ENCODE measurements at regions not wholly inside any gene's neighbourhood (a gene's known extent, or its start where the extent isn't known, plus 50 kb on each side); places are given as distances from the start of the nearest gene placed in this dataset.

DNA sequence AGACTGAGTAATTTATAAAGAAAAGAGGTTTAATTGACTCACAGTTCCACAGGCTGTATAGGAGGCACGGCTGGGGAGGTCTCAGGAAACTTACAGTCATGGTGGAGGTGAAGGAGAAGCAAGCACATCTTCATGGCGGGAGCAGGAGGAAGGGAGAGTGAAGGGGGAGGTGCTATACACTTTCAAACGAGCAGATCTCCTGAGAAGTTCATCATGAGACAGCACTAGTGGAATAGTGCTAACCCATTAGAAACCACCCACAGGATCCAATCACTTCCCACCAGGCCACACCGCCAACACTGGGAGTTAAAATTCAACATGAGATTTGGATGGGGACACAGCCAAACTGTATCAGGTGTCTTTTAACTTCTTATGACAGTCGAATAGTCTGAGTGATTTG lies 1459.3 kb upstream of the ACO1 start:
- Histone ChIP-seq H3K4me2 (ENCODE audit: low read length) (no peak overlapping the region), H2AFZ (ENCODE audit: insufficient read depth, low read length, poor library complexity) (no peak overlapping the region), H3K79me2 (ENCODE audit: control insufficient read depth, insufficient read depth, low read length, poor library complexity) (no peaks in the 10 kb centered on the region)

GRCh38 chr9:30925635-30926034 lies 1458.8 kb upstream of the ACO1 start:
- Histone ChIP-seq H3K23ac (ENCODE audit: low read length) (no peak overlapping the region), H2BK120ac (ENCODE audit: insufficient read depth, low read length, poor library complexity) (no peak overlapping the region), H3K9me3 (ENCODE audit: insufficient read depth, low read depth, low read length) (no peaks in the 10 kb centered on the region), H4K8ac (ENCODE audit: low read depth, low read length) (no peak overlapping the region), H3K36me3 (ENCODE audit: control insufficient read depth in 1 of 2, insufficient read depth in 2 of 2, low read length in 2 of 2) (no peaks in the 10 kb centered on the region), H3K9ac (ENCODE audit: low read length) (no peak overlapping the region), H2BK12ac (ENCODE audit: low read length) (no peak overlapping the region), H3K79me2 (ENCODE audit: control insufficient read depth, insufficient read depth, low read length, poor library complexity) (no peaks in the 10 kb centered on the region), H3K79me1 (ENCODE audit: low read length) (no peaks in the 10 kb centered on the region), H2AK5ac (ENCODE audit: low read length) (no peak overlapping the region), H2BK5ac (ENCODE audit: low read depth, low read length, poor library complexity) (no peak overlapping the region), H3K27ac (ENCODE audit: low read depth, low read length) (no peak overlapping the region), H3K4me3 (ENCODE audit: low read depth, low read length) (no peak overlapping the region), H3K4me2 (ENCODE audit: low read length) (no peak overlapping the region), H3K18ac (ENCODE audit: low read length) (no peak overlapping the region), H3K14ac (ENCODE audit: low read length) (no peak overlapping the region), H3K4me1 (ENCODE audit: control insufficient read depth in 1 of 2, insufficient read depth in 2 of 2, low read length in 2 of 2) (no peaks in the 10 kb centered on the region), H4K12ac (ENCODE audit: low read depth, low read length) (no peak overlapping the region), H2AFZ (ENCODE audit: insufficient read depth, low read length, poor library complexity) (no peak overlapping the region), H3K4ac (ENCODE audit: low read depth, low read length) (no peak overlapping the region), H3K27me3 (ENCODE audit: insufficient read depth, low read length) (no peaks in the 10 kb centered on the region), H4K91ac (ENCODE audit: low read depth, low read length) (no peak overlapping the region)
- DNase-seq, result no peak
- no CpG with 5 or more reads among the region's 2 CpGs for WGBS (ENCODE audit: extremely low coverage, insufficient coverage, insufficient read length)

More for the DNA sequence above, 1459.3 kb upstream of the ACO1 start:
- no peak overlapping the region for H3K23ac ChIP-seq (ENCODE audit: low read length)
- H3K4ac ChIP-seq (ENCODE audit: low read depth, low read length), result no peak overlapping the region
- no peaks in the 10 kb centered on the region for H3K9me3 ChIP-seq (ENCODE audit: insufficient read depth, low read depth, low read length)
- H2BK120ac ChIP-seq (ENCODE audit: insufficient read depth, low read length, poor library complexity), result no peak overlapping the region
- no peak overlapping the region for H3K14ac ChIP-seq (ENCODE audit: low read length)
- H3K27me3 ChIP-seq (ENCODE audit: insufficient read depth, low read length), result no peaks in the 10 kb centered on the region
- no peak overlapping the region for H4K8ac ChIP-seq (ENCODE audit: low read depth, low read length)
- H2BK12ac ChIP-seq (ENCODE audit: low read length), result no peak overlapping the region
- no peaks in the 10 kb centered on the region for H3K4me1 ChIP-seq (ENCODE audit: control insufficient read depth in 1 of 2, insufficient read depth in 2 of 2, low read length in 2 of 2)
- H2BK5ac ChIP-seq (ENCODE audit: low read depth, low read length, poor library complexity), result no peak overlapping the region
- DNase-seq, result no peak
- H3K27ac ChIP-seq (ENCODE audit: low read depth, low read length), result no peak overlapping the region
- H4K12ac ChIP-seq (ENCODE audit: low read depth, low read length), result no peak overlapping the region
- H3K79me1 ChIP-seq (ENCODE audit: low read length), result no peaks in the 10 kb centered on the region
- no CpG with 5 or more reads among the region's 5 CpGs for WGBS (ENCODE audit: extremely low coverage, insufficient coverage, insufficient read length)
- peak overlapping the region; percentile 14 for H4K91ac ChIP-seq (ENCODE audit: low read depth, low read length)
- H3K4me3 ChIP-seq (ENCODE audit: low read depth, low read length), result no peak overlapping the region
- no peak overlapping the region for H3K18ac ChIP-seq (ENCODE audit: low read length)
- H3K36me3 ChIP-seq (ENCODE audit: control insufficient read depth in 1 of 2, insufficient read depth in 2 of 2, low read length in 2 of 2), result no peaks in the 10 kb centered on the region
- H2AK5ac ChIP-seq (ENCODE audit: low read length), result no peak overlapping the region
- H3K9ac ChIP-seq (ENCODE audit: low read length), result no peak overlapping the region

GRCh38 chr9:30928045-30928444 lies 1456.4 kb upstream of the ACO1 start:
- Histone ChIP-seq H2BK12ac (ENCODE audit: low read length) (no peak overlapping the region), H4K8ac (ENCODE audit: low read depth, low read length) (no peak overlapping the region), H3K27me3 (ENCODE audit: insufficient read depth, low read length) (no peaks in the 10 kb centered on the region), H2AK5ac (ENCODE audit: low read length) (no peak overlapping the region), H3K9ac (ENCODE audit: low read length) (no peak overlapping the region), H3K23ac (ENCODE audit: low read length) (no peak overlapping the region), H3K4me1 (ENCODE audit: control insufficient read depth in 1 of 2, insufficient read depth in 2 of 2, low read length in 2 of 2) (no peaks in the 10 kb centered on the region), H4K12ac (ENCODE audit: low read depth, low read length) (no peak overlapping the region), H3K14ac (ENCODE audit: low read length) (no peak overlapping the region), H2BK5ac (ENCODE audit: low read depth, low read length, poor library complexity) (no peak overlapping the region), H3K4me2 (ENCODE audit: low read length) (no peak overlapping the region), H3K79me1 (ENCODE audit: low read length) (no peaks in the 10 kb centered on the region), H3K4me3 (ENCODE audit: low read depth, low read length) (no peak overlapping the region), H3K18ac (ENCODE audit: low read length) (no peak overlapping the region), H3K36me3 (ENCODE audit: control insufficient read depth in 1 of 2, insufficient read depth in 2 of 2, low read length in 2 of 2) (no peaks in the 10 kb centered on the region), H4K91ac (ENCODE audit: low read depth, low read length) (no peak overlapping the region), H3K27ac (ENCODE audit: low read depth, low read length) (no peak overlapping the region), H3K4ac (ENCODE audit: low read depth, low read length) (no peak overlapping the region), H2BK120ac (ENCODE audit: insufficient read depth, low read length, poor library complexity) (no peak overlapping the region), H3K9me3 (ENCODE audit: insufficient read depth, low read depth, low read length) (no peaks in the 10 kb centered on the region), H3K79me2 (ENCODE audit: control insufficient read depth, insufficient read depth, low read length, poor library complexity) (no peaks in the 10 kb centered on the region), H2AFZ (ENCODE audit: insufficient read depth, low read length, poor library complexity) (no peak overlapping the region)
- DNase-seq, result no peak
- WGBS (ENCODE audit: extremely low coverage, insufficient coverage, insufficient read length), result no CpG with 5 or more reads among the region's 4 CpGs

DNA sequence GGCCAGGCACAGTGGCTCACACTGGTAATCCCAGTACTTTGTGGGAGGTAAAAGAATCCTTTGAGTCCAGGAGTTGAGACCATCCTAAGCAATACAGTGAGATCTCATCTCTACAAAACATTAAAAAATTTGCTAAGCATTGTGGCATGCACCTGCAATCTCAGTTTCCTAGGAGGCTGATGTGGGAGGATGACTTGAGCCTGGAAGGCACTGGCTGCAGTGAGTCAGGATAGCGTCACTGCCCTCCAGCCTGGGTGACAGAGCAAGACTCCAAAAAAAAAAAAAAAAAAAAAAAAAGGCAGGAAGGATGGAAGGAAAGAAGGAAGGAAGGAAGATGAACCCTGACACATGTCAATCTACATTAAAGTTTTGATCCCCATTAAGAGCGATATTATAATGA lies 1452.2 kb upstream of the ACO1 start:
- Histone ChIP-seq H3K4ac (ENCODE audit: low read depth, low read length) (no peak overlapping the region), H3K4me3 (ENCODE audit: low read depth, low read length) (no peak overlapping the region), H3K9me3 (ENCODE audit: insufficient read depth, low read depth, low read length) (no peaks in the 10 kb centered on the region), H3K4me1 (ENCODE audit: control insufficient read depth in 1 of 2, insufficient read depth in 2 of 2, low read length in 2 of 2) (no peaks in the 10 kb centered on the region), H3K27me3 (ENCODE audit: insufficient read depth, low read length) (no peaks in the 10 kb centered on the region), H3K9ac (ENCODE audit: low read length) (no peak overlapping the region), H3K27ac (ENCODE audit: low read depth, low read length) (no peak overlapping the region), H2AFZ (ENCODE audit: insufficient read depth, low read length, poor library complexity) (no peak overlapping the region), H2AK5ac (ENCODE audit: low read length) (no peak overlapping the region), H4K8ac (ENCODE audit: low read depth, low read length) (no peak overlapping the region), H3K18ac (ENCODE audit: low read length) (no peak overlapping the region), H3K23ac (ENCODE audit: low read length) (no peak overlapping the region), H4K91ac (ENCODE audit: low read depth, low read length) (no peak overlapping the region), H3K79me2 (ENCODE audit: control insufficient read depth, insufficient read depth, low read length, poor library complexity) (no peaks in the 10 kb centered on the region), H3K36me3 (ENCODE audit: control insufficient read depth in 1 of 2, insufficient read depth in 2 of 2, low read length in 2 of 2) (no peaks in the 10 kb centered on the region), H3K79me1 (ENCODE audit: low read length) (no peaks in the 10 kb centered on the region), H4K12ac (ENCODE audit: low read depth, low read length) (no peak overlapping the region), H2BK120ac (ENCODE audit: insufficient read depth, low read length, poor library complexity) (no peak overlapping the region), H3K14ac (ENCODE audit: low read length) (no peak overlapping the region), H3K4me2 (ENCODE audit: low read length) (no peak overlapping the region), H2BK12ac (ENCODE audit: low read length) (no peak overlapping the region), H2BK5ac (ENCODE audit: low read depth, low read length, poor library complexity) (no peak overlapping the region)
- peak; percentile 15 to 34 for DNase-seq
- no CpG with 5 or more reads among the region's 2 CpGs for WGBS (ENCODE audit: extremely low coverage, insufficient coverage, insufficient read length)
